GM18951 (cell line): ENCODE measurements at regions not wholly inside any gene's neighbourhood (a gene's known extent, or its start where the extent isn't known, plus 50 kb on each side); places are given as distances from the start of the nearest gene placed in this dataset.
"Not testable (repeated sequence)": the region's sequence is repeated elsewhere in the genome, so short reads cannot be mapped to it uniquely, and the experiment has no call there.

Experiments
- POLR2A ChIP-seq: IDR thresholded peaks from 4 replicates; pipeline ENCODE4 v1.6.1; 2011; ENCODE audit warnings: mild to moderate bottlenecking; ENCODE audit not compliant: insufficient read length, insufficient read depth; ENCODE audit errors: extremely low read depth
- in situ Hi-C: fragments of 300-500 bp; cut with MboI; formaldehyde crosslinking; loops from one replicate; pipeline ENCODE4 v1.12.0; 2022; ENCODE audit warnings: low sequenced_read_pairs, mixed read lengths, inconsistent platforms; ENCODE audit not compliant: unreplicated experiment

DNA sequence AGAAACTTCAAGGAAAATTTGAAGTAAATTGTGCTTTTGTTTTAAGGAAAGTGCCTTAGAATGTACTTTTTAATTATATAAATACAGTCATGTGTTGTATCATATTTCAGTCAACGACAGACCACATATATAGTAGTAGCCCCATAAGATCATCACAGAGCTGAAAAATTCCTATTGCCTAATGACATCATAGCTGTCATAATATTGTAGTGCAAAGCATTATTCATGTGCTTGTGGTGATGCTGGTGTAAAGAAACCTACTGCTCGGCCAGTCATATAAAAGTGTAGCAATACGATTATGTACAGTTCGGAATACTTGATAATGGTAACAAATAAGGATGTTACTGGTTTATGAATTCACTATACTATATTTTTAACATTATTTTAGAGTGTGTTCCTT lies 198.9 kb upstream of the SLC16A7 start:
- in situ Hi-C loops: no loop called here

DNA sequence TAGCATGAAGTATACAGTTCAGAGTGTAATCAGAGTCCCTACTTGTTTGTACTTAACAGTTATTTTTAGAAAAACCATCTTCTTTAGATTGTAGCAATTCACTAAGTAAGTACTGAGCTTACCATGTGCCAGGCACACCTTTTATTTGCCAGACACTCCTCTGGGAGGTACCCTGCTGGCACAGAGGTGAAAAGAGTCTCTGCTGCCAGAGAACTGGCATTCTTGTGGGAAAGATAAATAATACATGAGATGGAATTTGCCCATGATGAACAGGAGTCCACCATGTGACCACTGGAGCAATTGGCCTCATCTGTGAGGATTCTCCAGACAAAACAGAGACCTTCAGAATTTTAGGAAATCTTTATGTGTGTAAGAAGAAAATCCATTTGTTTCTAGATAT lies 199.3 kb upstream of the SLC16A7 start:
- in situ Hi-C loops: no loop called here
- TF ChIP-seq POLR2A: no peak

More for the DNA sequence above, 198.9 kb upstream of the SLC16A7 start:
- TF ChIP-seq POLR2A: no peak

DNA sequence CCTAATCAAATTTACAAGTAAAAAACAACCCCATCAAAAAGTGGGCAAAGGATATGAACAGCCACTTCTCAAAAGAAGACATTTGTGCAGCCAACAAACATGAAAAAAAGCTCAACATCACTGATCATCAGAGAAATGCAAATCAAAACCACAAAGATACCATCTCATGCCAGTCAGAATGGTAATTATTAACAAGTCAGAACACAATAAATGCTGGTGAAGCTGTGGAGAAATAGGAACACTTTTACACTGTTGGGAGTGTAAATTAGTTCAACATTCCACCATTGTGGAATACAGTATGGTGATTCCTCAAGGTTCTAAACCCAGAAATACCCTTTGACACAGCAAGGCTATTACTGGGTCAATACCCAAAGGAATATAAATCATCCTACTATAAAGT lies 200.5 kb upstream of the SLC16A7 start:
- in situ Hi-C loops: not testable (repeated sequence)

DNA sequence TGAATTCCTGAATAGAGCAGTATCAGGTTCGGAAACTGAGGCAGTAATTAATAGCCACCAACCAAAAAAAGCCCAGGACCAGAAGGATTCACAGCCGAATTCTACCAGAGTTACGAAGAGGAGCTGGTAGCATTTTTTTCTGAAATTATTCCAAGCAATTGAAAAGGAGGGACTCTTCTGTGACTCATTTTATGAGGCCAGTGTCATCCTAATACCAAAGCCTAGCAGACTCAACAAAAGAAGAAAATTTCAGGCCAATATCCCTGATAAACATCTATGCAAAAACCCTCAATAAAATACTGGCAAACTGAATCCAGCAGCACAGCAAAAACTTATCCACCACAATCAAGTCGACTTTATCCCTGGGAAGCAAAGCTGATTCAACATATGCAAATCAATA lies 202.3 kb upstream of the SLC16A7 start:
- in situ Hi-C loops: no loop called here
- TF ChIP-seq POLR2A: no peak

DNA sequence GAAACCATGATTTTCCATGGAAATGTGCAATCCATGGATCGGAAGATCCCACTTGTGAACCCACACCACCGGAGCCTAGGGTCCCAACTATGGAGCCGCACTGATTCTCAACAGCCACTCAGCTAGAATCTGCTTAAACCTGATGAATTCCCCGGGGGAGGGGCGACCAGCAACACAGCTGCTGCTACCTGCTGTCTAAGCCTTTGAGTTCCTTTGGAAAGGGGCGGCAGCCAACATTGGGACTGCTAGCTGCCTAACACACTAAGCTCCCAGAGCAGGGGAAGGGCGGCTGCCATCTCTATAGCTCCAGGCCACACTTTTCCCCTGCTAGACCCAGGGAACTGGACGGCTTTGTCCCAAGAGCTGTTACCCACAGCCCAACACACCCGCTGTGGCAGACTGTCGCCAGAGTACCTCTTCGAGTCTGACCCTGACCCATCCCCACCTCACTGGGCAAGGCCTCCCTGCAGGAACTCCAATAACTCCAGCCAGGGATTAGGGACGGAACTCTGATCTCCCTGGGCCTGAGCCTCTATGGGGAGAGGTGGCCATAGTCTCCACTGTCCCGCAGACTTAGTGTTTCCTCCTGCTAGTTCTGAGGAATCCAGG lies 205.8 kb upstream of the SLC16A7 start:
- in situ Hi-C loops: no loop called here
- TF ChIP-seq POLR2A: no peak

DNA sequence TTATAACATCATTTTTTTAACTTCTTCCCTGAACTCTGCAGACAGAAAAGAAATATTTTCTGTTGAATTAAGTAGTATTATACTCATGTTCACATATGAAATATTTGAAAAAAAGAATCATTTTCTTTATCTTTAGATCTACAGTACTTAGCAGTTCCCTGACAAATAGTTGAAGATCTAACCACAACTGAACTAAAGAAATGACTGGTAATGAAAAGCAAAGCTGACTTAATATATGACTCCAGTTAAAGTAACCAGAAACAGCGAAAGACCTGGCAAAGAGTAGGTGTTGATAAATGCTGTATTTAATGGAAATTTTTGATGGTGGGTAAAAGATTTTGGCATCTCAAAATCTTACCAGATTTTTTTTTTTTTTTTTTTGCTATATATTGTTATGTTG lies 207.1 kb upstream of the SLC16A7 start:
- in situ Hi-C loops: no loop called here
- no peak for TF ChIP-seq POLR2A

DNA sequence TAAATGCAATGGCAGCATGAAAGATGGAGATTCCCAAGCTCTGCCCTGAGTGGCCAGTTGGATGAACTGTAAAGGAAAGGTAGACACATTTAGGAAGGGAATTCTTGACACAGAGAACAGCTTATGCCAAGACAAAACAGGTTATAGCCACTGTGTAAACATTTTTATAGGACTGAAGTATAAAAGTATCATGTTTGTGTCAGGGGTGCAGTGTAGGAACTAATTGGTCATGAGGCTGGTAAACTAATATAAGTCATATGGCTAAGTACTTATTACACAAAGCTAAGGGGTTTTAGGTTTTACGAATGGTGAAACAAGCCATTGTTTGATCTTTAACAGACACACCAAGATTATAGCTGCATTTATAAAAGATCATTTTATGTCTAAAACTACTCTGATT lies 207.7 kb upstream of the SLC16A7 start:
- TF ChIP-seq POLR2A: no peak
- in situ Hi-C loops: no loop called here

DNA sequence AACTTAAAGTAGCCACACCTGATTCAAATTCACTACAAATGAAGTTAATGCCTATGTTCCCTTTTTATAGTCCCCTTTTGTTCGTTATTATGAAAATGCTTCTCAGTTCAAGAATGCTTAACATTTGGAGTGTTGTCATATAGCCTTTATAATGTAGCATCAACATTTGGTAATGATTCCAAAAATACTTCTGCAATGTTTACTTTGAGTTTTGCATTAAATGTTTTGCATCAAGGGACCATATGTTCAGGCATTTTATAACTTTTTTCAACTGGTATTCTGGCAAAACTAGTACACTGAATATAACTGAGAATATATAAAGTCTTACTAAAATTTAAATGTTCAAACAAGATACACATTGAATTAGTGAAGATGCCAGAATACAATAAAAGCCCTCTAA lies 209.6 kb upstream of the SLC16A7 start:
- in situ Hi-C loops: no loop called here
- no peak for TF ChIP-seq POLR2A

DNA sequence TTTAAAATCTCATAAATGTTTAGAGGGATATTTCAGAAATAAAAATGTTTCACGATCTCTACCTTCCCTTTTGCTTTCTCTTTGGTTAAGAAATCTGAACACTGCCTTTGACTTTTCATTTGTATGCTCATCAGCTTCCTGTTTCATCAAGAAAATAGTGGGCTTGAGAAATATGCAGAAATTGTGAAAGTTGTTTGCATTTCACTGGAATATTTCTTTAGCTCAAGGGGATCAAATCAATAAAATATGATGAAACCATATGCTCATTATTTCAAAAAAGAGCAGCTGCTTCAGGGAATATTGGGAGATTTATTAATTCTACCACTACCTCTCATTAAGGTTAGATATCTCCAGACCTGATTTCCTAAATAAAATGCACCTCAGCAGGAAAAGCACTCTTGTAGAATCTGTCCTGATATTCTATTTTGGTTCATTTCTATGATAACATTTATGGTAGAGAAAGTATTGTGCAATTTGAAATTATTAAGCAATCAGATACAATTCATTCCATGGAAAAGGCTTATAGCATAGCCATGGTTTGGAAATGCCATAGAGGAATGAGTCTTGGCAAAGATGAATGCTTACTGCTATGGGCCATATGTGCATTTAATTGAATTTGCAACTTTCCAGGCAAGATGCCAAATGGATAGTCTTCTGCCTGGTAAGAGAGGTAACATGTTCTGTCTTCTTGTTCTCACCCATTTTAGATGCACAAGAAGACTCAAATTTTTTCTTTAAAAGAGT lies 212.6 kb upstream of the SLC16A7 start:
- no peak for TF ChIP-seq POLR2A
- in situ Hi-C loops: no loop called here

DNA sequence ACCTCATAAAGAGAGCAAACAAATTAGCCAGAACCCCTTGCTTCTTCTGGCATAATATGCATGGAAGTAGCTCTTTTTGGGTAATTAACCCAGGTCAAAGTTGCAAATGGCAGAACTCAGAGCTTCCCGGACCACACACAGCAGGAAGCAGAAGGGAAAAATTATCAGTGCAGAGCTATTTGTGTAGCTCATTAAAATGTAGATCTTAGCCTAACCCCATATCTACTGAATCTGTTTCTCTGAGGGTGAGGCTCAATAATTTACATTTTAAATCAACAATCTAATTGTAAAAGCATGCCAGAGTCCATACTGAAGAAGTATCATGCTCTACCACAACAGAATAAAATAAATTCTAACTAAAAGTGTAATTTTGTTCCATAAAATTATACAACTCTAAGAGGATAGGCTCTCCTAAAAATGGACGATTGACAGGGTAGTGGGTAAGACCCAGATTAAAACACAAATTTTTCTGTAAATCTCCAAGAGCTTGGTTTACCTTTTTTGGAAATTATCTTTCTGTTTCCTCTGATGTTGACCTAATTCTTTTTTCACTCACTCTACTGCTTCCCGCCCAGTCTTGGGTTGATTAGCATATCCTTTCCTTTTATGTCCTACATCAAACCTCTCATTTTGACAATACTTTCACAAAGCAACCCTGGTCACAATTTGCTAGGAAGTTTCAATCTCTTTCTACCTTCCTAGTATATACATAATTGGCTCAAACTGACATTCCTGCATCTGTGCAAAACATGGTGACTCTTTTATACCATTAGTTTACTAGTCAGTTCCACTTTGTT lies 213.3 kb upstream of the SLC16A7 start:
- in situ Hi-C loops: no loop called here
- no peak for TF ChIP-seq POLR2A

DNA sequence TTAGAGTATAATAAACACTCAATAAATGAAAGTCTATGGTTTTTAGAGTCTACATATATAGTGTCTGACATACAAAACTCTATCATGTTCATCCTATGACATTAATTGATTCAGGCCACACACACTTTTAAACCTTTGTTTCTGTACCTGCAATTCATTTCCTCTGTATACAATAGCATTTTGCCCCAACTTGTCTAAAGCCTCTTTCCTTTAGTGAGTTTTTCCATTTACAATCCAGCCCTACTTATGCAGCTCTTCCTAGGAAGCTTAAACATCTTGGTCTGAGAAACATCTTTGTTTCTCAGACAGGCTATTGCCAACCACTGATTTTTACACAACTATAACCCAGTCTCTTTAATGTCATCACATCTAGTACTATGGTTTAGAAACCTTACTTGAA lies 214.7 kb upstream of the SLC16A7 start:
- no peak for TF ChIP-seq POLR2A
- in situ Hi-C loops: no loop called here

DNA sequence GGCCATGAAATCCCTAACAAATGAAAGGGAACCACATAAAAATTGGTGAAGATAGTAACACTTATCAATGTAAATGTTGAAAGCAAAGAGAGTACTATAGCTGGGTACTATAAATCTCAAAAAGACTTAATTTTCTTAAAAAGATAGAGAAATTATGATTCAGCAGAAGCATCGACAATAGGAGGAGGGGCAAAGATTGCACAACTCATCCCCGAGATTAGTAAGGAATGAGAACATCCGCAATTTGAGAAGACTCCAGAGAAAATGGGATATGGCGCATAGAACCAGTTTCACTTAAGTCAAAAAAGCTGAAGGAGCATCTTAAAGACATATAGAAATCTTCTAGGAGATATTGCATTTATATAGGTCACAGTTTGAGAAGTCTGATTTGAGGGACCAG lies 220.2 kb upstream of the SLC16A7 start:
- no peak for TF ChIP-seq POLR2A

DNA sequence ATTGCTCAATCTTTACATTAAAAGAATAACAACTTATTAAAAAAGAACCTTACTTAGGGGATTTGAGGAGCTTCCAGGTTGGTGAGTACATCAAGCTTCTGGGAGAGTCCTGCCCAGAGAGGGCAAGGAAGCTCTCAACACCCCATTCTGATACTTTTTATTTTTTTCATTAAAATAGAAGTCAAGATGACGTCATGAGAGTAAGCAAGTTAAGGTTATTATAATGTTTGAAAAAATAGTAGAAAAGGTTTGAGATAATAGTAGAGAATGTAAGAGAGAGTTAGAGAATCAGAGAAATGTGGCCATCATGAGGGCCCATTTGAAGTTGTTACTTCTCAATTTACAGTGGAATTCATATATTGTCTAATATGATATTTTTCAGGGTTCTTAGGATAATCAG lies 221.0 kb upstream of the SLC16A7 start:
- TF ChIP-seq POLR2A: no peak
- in situ Hi-C loops: no loop called here

More for the DNA sequence above, 220.2 kb upstream of the SLC16A7 start:
- in situ Hi-C loops: no loop called here

DNA sequence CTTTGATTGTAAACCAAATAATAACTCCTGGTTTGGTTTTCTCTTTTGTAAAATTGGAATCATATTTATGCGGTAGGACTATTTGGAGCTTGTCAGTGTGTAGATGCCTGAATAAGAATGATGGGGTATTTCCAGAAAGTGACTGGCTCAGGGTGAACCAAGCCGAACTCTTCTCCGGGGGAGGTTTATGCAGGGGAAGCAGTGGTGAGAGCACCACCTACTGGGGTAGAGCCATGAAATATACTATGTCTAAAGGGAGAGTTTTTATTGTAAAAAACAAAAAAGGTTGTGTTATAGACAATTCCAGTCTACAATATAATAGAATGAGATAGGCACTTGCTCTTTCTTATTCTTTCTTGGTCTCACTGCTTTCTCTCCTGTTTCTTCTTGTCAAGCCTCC lies 222.9 kb upstream of the SLC16A7 start:
- in situ Hi-C loops: no loop called here
- TF ChIP-seq POLR2A: no peak
